ENCODE measurements at regions not wholly inside any gene's neighbourhood (a gene's known extent, or its start where the extent isn't known, plus 50 kb on each side); places are given as distances from the start of the nearest gene placed in this dataset.
"Not testable (repeated sequence)": the region's sequence is repeated elsewhere in the genome, so short reads cannot be mapped to it uniquely, and the experiment has no call there.

GRCh38 chr17:70377654-70378053 is 208.3 kb downstream of the KCNJ2 start:
- Histone ChIP-seq H3K4me2 (ENCODE audit: low read length) (no peak overlapping the region), H3K27me3 (ENCODE audit: insufficient read depth, low read length) (no peaks in the 10 kb centered on the region), H3F3A (ENCODE audit: insufficient read depth, low read length) (no peaks in the 10 kb centered on the region), H3K27ac (ENCODE audit: low read depth, low read length, poor library complexity, severe bottlenecking) (no peak overlapping the region), H3K4me1 (ENCODE audit: insufficient read depth, low read length, severe bottlenecking) (no peaks in the 10 kb centered on the region), H2AFZ (ENCODE audit: low read length) (no peak overlapping the region), H3K9me3 (ENCODE audit: low read length) (no peaks in the 10 kb centered on the region), H3K9me2 (ENCODE audit: low read depth, low read length) (no peaks in the 10 kb centered on the region), H3K4me3 (ENCODE audit: low read depth, low read length, poor library complexity, severe bottlenecking) (no peak overlapping the region), H4K20me1 (ENCODE audit: insufficient read depth, low read length) (no peaks in the 10 kb centered on the region), H3K9ac (ENCODE audit: low read length) (no peak overlapping the region), H3K36me3 (ENCODE audit: insufficient read depth, low read length) (no peaks in the 10 kb centered on the region), H3K79me2 (ENCODE audit: insufficient read depth, low read length) (no peaks in the 10 kb centered on the region)
- TF ChIP-seq EZH2 (IDR thresholded peaks at IDR 0.05; ENCODE audit: borderline replicate concordance, low read length) (no peak), CTCF (IDR thresholded peaks at IDR 0.05; ENCODE audit: low read length) (no peak)

GRCh38 chr17:70378076-70378475 is 208.7 kb downstream of the KCNJ2 start:
- Histone ChIP-seq H4K20me1 (ENCODE audit: insufficient read depth, low read length) (no peaks in the 10 kb centered on the region), H3K27ac (ENCODE audit: low read depth, low read length, poor library complexity, severe bottlenecking) (no peak overlapping the region), H3K79me2 (ENCODE audit: insufficient read depth, low read length) (no peaks in the 10 kb centered on the region), H3K9me2 (ENCODE audit: low read depth, low read length) (no peaks in the 10 kb centered on the region), H3K9ac (ENCODE audit: low read length) (no peak overlapping the region), H2AFZ (ENCODE audit: low read length) (no peak overlapping the region), H3K4me1 (ENCODE audit: insufficient read depth, low read length, severe bottlenecking) (no peaks in the 10 kb centered on the region), H3K9me3 (ENCODE audit: low read length) (no peaks in the 10 kb centered on the region), H3K4me3 (ENCODE audit: low read depth, low read length, poor library complexity, severe bottlenecking) (no peak overlapping the region), H3K27me3 (ENCODE audit: insufficient read depth, low read length) (no peaks in the 10 kb centered on the region), H3K36me3 (ENCODE audit: insufficient read depth, low read length) (no peaks in the 10 kb centered on the region), H3F3A (ENCODE audit: insufficient read depth, low read length) (no peaks in the 10 kb centered on the region), H3K4me2 (ENCODE audit: low read length) (no peak overlapping the region)
- TF ChIP-seq CTCF (IDR thresholded peaks at IDR 0.05; ENCODE audit: low read length) (no peak), EZH2 (IDR thresholded peaks at IDR 0.05; ENCODE audit: borderline replicate concordance, low read length) (no peak)

- H3K27me3 ChIP-seq (ENCODE audit: insufficient read depth, low read length): no peaks in the 10 kb centered on the region
- no peaks in the 10 kb centered on the region for H3K36me3 ChIP-seq (ENCODE audit: insufficient read depth, low read length)
- H2AFZ ChIP-seq (ENCODE audit: low read length): no peak overlapping the region
- no peak overlapping the region for H3K9ac ChIP-seq (ENCODE audit: low read length)
- H3K79me2 ChIP-seq (ENCODE audit: insufficient read depth, low read length): no peaks in the 10 kb centered on the region
- TF ChIP-seq EZH2 (IDR thresholded peaks at IDR 0.05; ENCODE audit: borderline replicate concordance, low read length) (no peak), CTCF (IDR thresholded peaks at IDR 0.05; ENCODE audit: low read length) (no peak)
- H3K4me3 ChIP-seq (ENCODE audit: low read depth, low read length, poor library complexity, severe bottlenecking): no peak overlapping the region
- H3K9me2 ChIP-seq (ENCODE audit: low read depth, low read length): no peaks in the 10 kb centered on the region
- no peaks in the 10 kb centered on the region for H3K9me3 ChIP-seq (ENCODE audit: low read length)
- no peak overlapping the region for H3K27ac ChIP-seq (ENCODE audit: low read depth, low read length, poor library complexity, severe bottlenecking)
- no peaks in the 10 kb centered on the region for H3K4me1 ChIP-seq (ENCODE audit: insufficient read depth, low read length, severe bottlenecking)
- H3K4me2 ChIP-seq (ENCODE audit: low read length): no peak overlapping the region
- no peaks in the 10 kb centered on the region for H3F3A ChIP-seq (ENCODE audit: insufficient read depth, low read length)
- H4K20me1 ChIP-seq (ENCODE audit: insufficient read depth, low read length): no peaks in the 10 kb centered on the region
Observed at GRCh38 chr17:70379945-70380344, 210.6 kb downstream of the KCNJ2 start.

- H3K27me3 ChIP-seq (ENCODE audit: insufficient read depth, low read length); H3K9ac ChIP-seq (ENCODE audit: low read length); H2AFZ ChIP-seq (ENCODE audit: low read length); H4K20me1 ChIP-seq (ENCODE audit: insufficient read depth, low read length); H3K79me2 ChIP-seq (ENCODE audit: insufficient read depth, low read length); H3K9me2 ChIP-seq (ENCODE audit: low read depth, low read length); H3K9me3 ChIP-seq (ENCODE audit: low read length); H3K4me1 ChIP-seq (ENCODE audit: insufficient read depth, low read length, severe bottlenecking); H3K27ac ChIP-seq (ENCODE audit: low read depth, low read length, poor library complexity, severe bottlenecking); H3K4me3 ChIP-seq (ENCODE audit: low read depth, low read length, poor library complexity, severe bottlenecking); H3K4me2 ChIP-seq (ENCODE audit: low read length); H3K36me3 ChIP-seq (ENCODE audit: insufficient read depth, low read length); H3F3A ChIP-seq (ENCODE audit: insufficient read depth, low read length): not testable (repeated sequence)
Observed at GRCh38 chr17:70381916-70382315, 212.6 kb downstream of the KCNJ2 start.

All from OCI-LY1 (cell line).